ENCODE measurements at regions not wholly inside any gene's neighbourhood (a gene's known extent, or its start where the extent isn't known, plus 50 kb on each side); places are given as distances from the start of the nearest gene placed in this dataset.

DNA sequence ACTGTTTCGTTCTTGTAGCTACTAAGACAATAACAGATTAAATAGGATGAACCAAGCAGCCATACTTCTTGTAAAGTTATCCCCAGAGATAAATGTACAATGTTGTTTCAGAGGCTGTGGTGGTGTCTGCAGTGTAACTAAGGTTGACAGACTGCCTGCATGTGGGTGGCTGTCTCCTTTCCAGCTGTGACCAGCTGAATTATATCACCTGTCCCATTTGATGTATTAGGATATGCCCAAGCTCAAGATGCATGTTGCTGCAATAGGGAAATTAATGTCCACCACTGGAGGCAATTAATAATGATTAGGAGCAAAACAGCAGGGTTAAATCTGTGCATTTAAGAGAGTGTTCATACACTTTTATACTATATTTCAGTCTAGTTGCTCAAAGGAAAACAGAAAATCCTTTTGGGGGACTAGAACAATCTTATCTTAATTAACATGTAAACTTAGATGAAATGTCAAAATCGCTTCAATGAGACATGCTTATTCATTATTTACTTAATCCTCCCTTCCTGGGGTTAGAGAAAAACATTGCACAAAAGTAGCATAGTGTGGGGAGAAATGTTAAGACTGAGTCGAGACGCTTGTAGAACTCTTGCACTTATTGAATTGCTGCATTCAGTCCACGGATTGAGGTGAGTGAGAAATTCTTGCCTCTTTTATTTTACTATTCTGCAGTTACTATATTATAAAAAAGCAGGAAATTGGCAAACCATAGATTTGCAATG, 269.0 kb downstream of the SNX10 start:
- no peak for DNase-seq

- DNase-seq = no peak
Observed at GRCh38 chr7:26562841-26563240, 271.2 kb downstream of the SNX10 start.

- no peak for DNase-seq
Observed at GRCh38 chr7:26563406-26563805, 271.7 kb downstream of the SNX10 start.

DNA sequence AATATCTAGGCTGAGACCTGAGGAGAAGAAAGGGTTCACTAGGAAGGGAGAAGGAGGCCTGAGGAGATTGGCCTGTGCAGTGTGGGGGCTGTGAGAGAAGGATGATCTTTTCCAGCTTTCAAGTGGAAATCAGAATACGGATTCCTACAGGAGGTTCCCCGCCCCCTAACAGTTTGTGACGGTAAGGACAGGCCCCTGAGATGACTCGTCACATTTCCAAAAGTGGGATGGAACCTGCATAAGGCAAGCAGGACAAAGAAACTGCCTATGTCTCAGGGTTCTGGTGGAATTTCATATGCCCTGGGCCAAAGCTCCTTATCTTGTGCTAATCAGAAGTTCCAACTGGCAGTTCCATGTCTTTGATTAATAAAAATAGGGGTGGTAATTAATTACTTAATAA, 275.6 kb downstream of the SNX10 start:
- DNase-seq = no peak

GRCh38 chr7:26574476-26574875, 282.8 kb downstream of the SNX10 start:
- DNase-seq = no peak

DNA sequence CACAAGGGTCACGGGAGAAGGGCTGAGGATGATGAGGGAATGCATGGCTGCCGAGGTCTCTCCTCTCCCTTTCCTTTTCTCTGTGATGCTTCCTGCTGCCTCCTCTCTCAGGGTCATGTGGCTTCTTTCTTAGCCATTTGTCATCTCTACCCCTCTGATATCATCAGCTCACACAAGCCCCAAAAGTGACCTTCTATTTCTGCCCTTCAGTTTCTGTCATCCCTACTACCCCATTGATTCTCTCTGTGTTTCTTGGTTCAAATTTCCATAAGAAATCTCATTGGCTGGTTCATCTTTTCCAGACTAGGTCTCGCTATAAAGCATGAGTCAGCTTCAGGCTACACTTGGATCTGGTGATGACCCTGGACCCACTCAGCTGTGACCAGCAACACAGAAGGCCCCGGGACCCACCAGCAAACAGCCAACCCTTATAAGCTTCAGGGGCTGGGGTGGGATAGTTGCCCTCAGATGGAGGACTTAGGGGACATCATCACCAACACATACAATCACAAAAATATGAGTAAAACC, 284.3 kb downstream of the SKAP2 start:
- DNase-seq = no peak

DNA sequence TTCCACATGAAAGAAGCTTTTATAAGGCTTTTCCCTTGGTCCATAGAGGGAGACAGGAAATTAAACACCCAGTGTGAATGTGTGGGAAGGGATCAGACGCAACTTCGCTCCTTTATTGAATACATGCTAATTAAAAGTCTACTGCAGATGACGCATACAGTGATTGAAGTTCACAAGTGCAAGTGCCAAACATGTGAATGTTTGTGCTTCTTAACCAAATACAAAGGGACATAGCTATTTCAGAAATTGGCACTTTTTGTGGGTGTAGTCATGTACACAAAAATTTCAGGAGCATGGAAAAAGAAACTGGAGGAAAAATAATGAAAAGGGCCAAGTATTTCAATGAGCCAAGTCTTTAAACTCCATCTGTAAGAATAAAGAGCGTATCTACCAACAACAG, 283.7 kb downstream of the SKAP2 start:
- no peak for DNase-seq

- DNase-seq = peak; percentile 99
Observed at GRCh38 chr7:26583094-26583648, 281.2 kb downstream of the SKAP2 start.

GRCh38 chr7:26584326-26584725, 280.1 kb downstream of the SKAP2 start:
- DNase-seq = no peak

- peak; percentile 47 for DNase-seq
Observed at GRCh38 chr7:26584987-26585665, 279.3 kb downstream of the SKAP2 start.

GRCh38 chr7:26587536-26587935, 276.9 kb downstream of the SKAP2 start:
- DNase-seq = no peak

DNA sequence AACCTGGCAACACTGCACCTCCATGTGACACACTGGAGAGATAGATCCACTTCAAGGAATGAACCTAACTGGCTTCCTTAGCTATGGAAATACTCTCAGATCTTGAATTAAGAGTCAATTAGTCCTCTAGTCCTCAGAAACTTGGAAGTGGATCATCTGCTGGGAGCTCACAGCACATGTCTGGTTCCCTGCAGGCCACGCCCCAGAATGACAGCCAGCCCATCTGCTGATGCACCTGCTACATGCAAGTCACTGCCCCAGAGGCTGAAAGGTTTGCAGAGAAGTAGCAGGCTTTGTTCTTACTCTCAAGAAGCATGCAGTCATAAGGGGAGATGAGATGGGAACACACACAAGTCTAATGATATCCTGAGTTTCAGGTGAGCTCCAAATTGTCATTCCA, 275.9 kb downstream of the SKAP2 start:
- peak; percentile 87 for DNase-seq

- DNase-seq = no peak
Observed at GRCh38 chr7:26590709-26591108, 273.7 kb downstream of the SKAP2 start.

DNA sequence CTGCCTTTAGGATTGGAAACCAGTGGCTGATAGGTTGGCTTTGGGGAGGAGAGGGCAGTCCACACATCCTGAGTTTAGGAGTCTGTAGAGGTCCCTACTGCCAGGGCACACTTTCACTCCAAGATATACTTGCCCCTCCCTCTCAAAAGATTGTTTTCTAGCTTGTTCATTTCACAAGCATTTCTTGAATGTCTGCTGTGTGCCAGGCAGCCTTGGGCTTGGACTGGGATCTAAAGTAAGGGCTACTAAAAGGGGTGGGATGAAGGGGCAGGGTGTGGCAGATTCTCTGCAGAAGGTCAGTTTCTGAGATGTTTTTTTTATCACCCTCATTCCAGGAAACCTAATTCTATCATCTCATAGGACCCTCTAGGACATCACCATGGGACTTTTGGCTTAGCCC, 272.4 kb downstream of the SKAP2 start:
- no peak for DNase-seq

GRCh38 chr7:26593393-26593792, 271.0 kb downstream of the SKAP2 start:
- no peak for DNase-seq

- no peak for DNase-seq
Observed at GRCh38 chr7:26593896-26594295, 270.5 kb downstream of the SKAP2 start.

DNA sequence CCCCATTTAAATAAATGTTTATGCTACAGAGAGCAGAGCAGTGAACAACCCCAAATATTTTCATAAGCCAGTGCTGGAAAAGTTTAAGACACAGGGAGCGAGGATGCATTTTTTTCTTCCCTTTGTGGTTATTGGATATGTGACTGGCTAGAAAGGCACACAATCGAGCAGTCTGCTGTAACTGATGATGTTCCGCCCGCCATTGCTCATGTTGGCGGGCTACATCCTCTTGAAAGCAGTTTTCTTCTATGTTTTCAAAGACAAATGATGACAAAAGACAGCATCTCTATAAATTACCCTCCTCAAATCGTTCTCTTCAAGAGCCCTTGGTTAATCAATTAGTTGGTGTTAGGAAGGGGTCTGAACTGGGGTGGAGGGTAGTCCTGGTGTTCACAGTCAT, 269.8 kb downstream of the SKAP2 start:
- DNase-seq = no peak

GRCh38 chr7:26598867-26599266, 265.5 kb downstream of the SKAP2 start:
- DNase-seq = no peak

GRCh38 chr7:26599982-26600381, 264.4 kb downstream of the SKAP2 start:
- no peak for DNase-seq

DNA sequence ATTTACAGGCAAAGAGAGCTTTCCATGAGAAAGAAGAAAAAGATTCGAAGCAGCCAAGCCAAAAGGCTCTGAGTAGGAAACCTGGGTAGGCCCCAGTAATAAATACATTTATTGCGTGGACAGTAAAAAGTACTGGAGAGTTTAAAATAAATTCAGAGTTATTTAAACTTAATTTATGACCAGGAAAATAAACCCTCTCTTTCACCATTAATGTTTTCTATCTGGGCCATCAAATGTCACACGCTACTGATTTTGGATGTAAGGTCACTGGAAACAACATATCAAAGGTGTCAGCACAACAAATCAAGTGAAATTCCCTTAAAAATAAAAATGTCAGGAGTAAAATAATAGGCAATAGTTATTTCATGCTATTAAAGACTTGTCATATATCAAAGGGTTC, 264.0 kb downstream of the SKAP2 start:
- no peak for DNase-seq

GRCh38 chr7:26603631-26604030, 260.8 kb downstream of the SKAP2 start:
- DNase-seq = peak; percentile 78

GRCh38 chr7:26608402-26608801, 256.0 kb downstream of the SKAP2 start:
- peak; percentile 17 for DNase-seq

- no peak for DNase-seq
Observed at GRCh38 chr7:26609082-26609481, 255.3 kb downstream of the SKAP2 start.

DNA sequence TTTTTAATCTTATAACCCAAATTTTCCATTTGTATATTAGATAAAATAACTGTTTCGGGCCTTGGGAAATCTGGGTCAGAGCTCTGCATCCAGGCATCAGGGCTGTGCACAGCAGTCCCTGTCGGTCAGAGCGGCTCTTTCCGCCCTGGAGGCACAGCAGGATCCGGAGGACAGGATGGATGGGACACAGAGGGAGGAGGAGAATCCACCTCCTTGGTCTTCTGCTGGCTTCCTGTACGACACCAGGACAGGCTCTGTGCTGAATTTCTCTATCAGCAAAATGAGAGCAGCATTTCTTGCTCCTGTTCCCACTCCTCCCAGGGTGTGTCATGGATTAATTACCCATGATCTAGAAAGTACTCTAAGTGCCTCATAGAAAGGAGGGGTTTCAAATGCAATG, 254.9 kb downstream of the SKAP2 start:
- no peak for DNase-seq

All from DMS53 (cell line).